ES-I3 (cell line): ENCODE measurements at regions not wholly inside any gene's neighbourhood (a gene's known extent, or its start where the extent isn't known, plus 50 kb on each side); places are given as distances from the start of the nearest gene placed in this dataset.
A peak's percentile ranks its signal among the peaks of the same experiment; 100 is the strongest.

Source experiments
- H3K36me3 ChIP-seq: 2 replicates; pipeline ENCODE4 v1.6.1; 2013; ENCODE audit warnings: mild to moderate bottlenecking, low read length, control low read depth, moderate library complexity; ENCODE audit not compliant: insufficient read depth
- H3K4me1 ChIP-seq: 2 replicates; pipeline ENCODE4 v1.6.1; 2013; ENCODE audit warnings: mild to moderate bottlenecking, control low read depth, low read length; ENCODE audit not compliant: insufficient read depth
- H3K9ac ChIP-seq: 2 replicates; pipeline ENCODE4 v1.6.1; 2013; ENCODE audit warnings: low read depth, mild to moderate bottlenecking, low read length, moderate library complexity
- H3K9me3 ChIP-seq: 2 replicates; pipeline ENCODE4 v1.6.1; 2013; ENCODE audit warnings: mild to moderate bottlenecking, low read length, moderate library complexity; ENCODE audit not compliant: control insufficient read depth, insufficient read depth

GRCh38 chr17:72535346-72535745 lies 414.5 kb downstream of the SOX9 start:
- H3K9ac ChIP-seq = no peak overlapping the region
- no peaks in the 10 kb centered on the region for H3K9me3 ChIP-seq
- peaks cover 16% of the 10 kb centered on the region for H3K4me1 ChIP-seq

DNA sequence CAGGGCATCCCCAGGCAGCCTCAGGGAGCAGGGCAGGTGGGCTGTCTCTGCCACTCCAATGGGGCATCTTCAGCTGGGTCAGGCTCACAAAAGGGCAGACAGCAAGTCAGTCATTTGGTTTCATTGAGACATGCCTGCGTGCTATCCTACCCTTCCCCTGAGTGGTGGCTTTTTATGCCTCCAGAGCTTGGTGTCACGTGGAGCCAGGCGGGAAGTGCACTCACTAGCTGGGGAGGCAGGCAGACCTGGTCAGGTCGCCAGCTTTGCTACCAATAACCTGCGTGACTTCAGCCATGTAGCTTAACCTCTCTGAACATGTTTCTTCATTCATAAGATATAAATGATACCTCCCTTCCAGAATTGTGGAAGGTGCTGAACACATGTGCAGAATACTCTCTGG lies 415.0 kb downstream of the SOX9 start:
- Histone ChIP-seq H3K9ac (no peak overlapping the region), H3K36me3 (no peaks in the 10 kb centered on the region), H3K9me3 (no peaks in the 10 kb centered on the region), H3K4me1 (peaks cover 16% of the 10 kb centered on the region)

More at GRCh38 chr17:72535346-72535745, 414.5 kb downstream of the SOX9 start:
- H3K36me3 ChIP-seq = no peaks in the 10 kb centered on the region

- Histone ChIP-seq H3K9ac (no peak overlapping the region), H3K4me1 (peaks cover 16% of the 10 kb centered on the region), H3K9me3 (no peaks in the 10 kb centered on the region), H3K36me3 (no peaks in the 10 kb centered on the region)
Observed at GRCh38 chr17:72536788-72537187, 416.0 kb downstream of the SOX9 start.

DNA sequence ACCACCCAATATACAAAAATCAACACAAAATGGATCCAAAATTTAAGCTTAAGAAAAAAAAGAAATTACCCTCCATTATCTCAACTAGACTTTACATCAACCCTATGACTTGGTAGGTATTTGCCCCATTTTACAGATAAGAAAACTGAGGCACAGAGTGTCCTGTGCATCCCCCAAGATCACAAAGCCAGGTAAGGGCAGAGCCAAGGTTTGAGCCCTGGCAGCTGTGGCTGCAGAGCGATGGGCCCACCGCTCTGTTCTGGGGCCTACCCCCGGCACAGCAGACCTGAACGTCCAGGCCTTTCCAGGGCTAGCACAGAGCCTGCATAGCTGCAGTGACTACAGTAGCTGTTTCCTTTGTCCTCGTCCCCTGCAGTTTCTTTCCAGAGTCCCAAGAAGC lies 417.6 kb downstream of the SOX9 start:
- H3K4me1 ChIP-seq = peaks cover 16% of the 10 kb centered on the region
- H3K9me3 ChIP-seq = no peaks in the 10 kb centered on the region; the same call in 1 of the 2 replicates
- no peaks in the 10 kb centered on the region for H3K36me3 ChIP-seq
- H3K9ac ChIP-seq = no peak overlapping the region; the same call in 1 of the 2 replicates

DNA sequence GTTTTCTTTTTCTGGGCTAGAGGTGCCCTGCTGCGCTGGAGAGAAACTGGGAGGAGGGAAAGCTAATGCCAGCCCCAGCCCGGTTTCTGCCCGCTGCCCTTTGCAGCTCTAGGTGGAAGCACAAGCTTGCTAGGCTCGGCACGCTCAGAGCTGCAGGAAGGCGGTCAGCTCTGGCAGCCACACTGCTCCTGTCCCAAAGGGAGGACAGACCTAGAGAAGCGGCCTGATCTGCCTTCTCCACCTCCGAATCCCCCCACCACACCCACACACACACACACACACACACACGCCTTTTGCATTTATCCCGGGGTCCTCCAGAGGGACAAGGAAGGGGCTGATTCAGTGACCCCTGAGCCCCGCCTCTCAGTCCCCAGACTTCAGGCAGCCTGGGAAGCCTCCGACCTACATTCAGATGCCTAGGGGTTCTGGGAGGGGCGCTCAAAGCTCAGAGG lies 418.1 kb downstream of the SOX9 start:
- no peaks in the 10 kb centered on the region; the same call in 1 of the 2 replicates for H3K9me3 ChIP-seq
- H3K9ac ChIP-seq = no peak overlapping the region; the same call in 1 of the 2 replicates
- H3K36me3 ChIP-seq = no peaks in the 10 kb centered on the region
- peaks cover 16% of the 10 kb centered on the region for H3K4me1 ChIP-seq

GRCh38 chr17:72539981-72540897 lies 419.4 kb downstream of the SOX9 start:
- peaks cover 16% of the 10 kb centered on the region for H3K4me1 ChIP-seq
- no peaks in the 10 kb centered on the region for H3K36me3 ChIP-seq
- peak overlapping the region; percentile 38; the same call in 1 of the 2 replicates for H3K9ac ChIP-seq
- no peaks in the 10 kb centered on the region; the same call in 1 of the 2 replicates for H3K9me3 ChIP-seq

GRCh38 chr17:72542317-72542716 lies 421.5 kb downstream of the SOX9 start:
- H3K36me3 ChIP-seq = no peaks in the 10 kb centered on the region
- H3K9me3 ChIP-seq = no peaks in the 10 kb centered on the region; the same call in 1 of the 2 replicates
- H3K4me1 ChIP-seq = peaks cover 16% of the 10 kb centered on the region
- no peak overlapping the region for H3K9ac ChIP-seq

DNA sequence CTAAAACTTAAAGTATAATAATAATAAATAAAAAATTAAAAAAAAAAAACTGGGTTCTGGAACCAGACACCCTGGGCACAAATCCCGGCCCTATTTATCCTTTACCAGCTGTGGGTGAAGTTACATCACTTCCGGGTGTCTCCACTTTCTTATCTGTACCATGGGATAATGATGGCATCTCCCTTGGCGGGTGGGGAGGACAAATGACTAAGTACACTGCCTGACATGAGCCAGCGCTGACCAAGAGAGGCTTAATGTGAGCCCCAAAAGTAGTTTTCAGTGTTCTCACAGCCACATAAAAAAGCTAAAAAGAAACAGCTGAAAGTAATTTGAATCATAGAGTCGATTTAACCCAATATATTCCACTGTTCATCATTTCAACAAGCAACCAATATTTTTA lies 424.9 kb downstream of the SOX9 start:
- Histone ChIP-seq H3K9me3 (no peaks in the 10 kb centered on the region; the same call in 1 of the 2 replicates), H3K4me1 (no peaks in the 10 kb centered on the region), H3K9ac (no peak overlapping the region), H3K36me3 (no peaks in the 10 kb centered on the region)

GRCh38 chr17:72553051-72553755 lies 432.4 kb downstream of the SOX9 start:
- Histone ChIP-seq H3K9me3 (no peaks in the 10 kb centered on the region), H3K9ac (no peak overlapping the region)

GRCh38 chr17:72554508-72554907 lies 433.7 kb downstream of the SOX9 start:
- Histone ChIP-seq H3K9me3 (no peaks in the 10 kb centered on the region), H3K4me1 (no peaks in the 10 kb centered on the region)

More at GRCh38 chr17:72553051-72553755, 432.4 kb downstream of the SOX9 start:
- Histone ChIP-seq H3K4me1 (no peaks in the 10 kb centered on the region), H3K36me3 (no peaks in the 10 kb centered on the region)

GRCh38 chr17:72555052-72555451 lies 434.2 kb downstream of the SOX9 start:
- H3K9me3 ChIP-seq = no peaks in the 10 kb centered on the region
- no peaks in the 10 kb centered on the region for H3K36me3 ChIP-seq
- no peak overlapping the region for H3K9ac ChIP-seq
- no peaks in the 10 kb centered on the region for H3K4me1 ChIP-seq

More at GRCh38 chr17:72554508-72554907, 433.7 kb downstream of the SOX9 start:
- no peaks in the 10 kb centered on the region for H3K36me3 ChIP-seq
- H3K9ac ChIP-seq = no peak overlapping the region

GRCh38 chr17:72556944-72557826 lies 436.4 kb downstream of the SOX9 start:
- Histone ChIP-seq H3K36me3 (no peaks in the 10 kb centered on the region), H3K9ac (no peak overlapping the region), H3K4me1 (no peaks in the 10 kb centered on the region; the same call in 1 of the 2 replicates), H3K9me3 (no peaks in the 10 kb centered on the region)

- H3K9ac ChIP-seq = no peak overlapping the region
- H3K4me1 ChIP-seq = no peaks in the 10 kb centered on the region; the same call in 1 of the 2 replicates
- no peaks in the 10 kb centered on the region for H3K36me3 ChIP-seq
- H3K9me3 ChIP-seq = no peaks in the 10 kb centered on the region
Observed at GRCh38 chr17:72558971-72559476, 438.2 kb downstream of the SOX9 start.
